NOMO-1 (cell line): ENCODE measurements at regions not wholly inside any gene's neighbourhood (a gene's known extent, or its start where the extent isn't known, plus 50 kb on each side); places are given as distances from the start of the nearest gene placed in this dataset.

Source experiments
- DNase-seq, 2 experiments: peaks; one replicate each; lab custom pipeline; 2025; ENCODE audit not compliant: unreplicated experiment in 2 of 2; lab: John Stamatoyannopoulos, UW

DNA sequence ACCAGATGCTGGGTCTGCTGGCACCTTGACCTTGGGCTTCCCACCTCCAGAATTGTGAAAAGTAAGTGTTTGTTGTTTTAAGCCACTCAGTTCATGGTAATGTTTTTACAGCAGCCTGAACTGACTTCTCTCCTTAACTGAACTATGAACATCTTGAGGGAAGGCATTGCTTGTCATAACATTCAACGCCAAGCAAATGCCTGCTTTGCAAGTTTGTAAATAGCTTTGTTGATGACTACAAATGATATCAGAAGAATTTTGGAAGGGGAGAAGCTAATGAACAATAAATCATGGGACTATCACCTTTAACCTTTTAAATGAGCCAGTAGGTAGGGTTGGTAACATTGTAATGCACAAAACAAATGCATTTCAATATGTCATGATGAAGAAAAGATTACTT is 402.4 kb upstream of the ADARB2 start:
- no peak for DNase-seq

DNA sequence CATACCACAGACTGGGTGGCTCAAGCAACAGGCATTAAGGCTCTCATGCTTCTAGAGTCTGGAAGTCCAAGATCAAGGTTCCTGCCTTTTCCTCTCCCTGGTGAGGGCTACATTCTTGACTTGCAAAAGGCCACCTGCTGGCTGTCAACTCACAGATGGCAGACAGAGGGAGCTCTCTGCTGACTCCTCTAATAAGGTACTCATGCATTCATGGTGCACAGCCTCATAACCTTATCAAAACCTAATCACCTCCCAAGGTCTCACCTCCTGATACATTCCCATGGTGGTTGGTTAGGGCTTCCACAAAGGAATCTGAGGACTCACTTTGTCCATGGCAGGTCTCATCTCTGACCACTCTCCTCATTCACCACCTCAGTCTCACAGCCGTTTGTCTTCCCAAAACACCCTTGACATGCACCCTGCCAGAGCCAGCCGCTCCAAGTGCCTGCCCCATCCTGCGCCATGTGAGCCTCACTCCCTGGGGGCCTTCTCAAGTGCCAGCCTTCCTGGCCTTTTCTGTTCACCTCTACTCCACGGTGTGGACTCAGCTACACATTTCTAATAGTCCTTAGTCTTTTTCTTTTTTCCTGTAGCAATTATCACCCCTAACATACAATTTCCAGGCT is 400.3 kb upstream of the ADARB2 start:
- DNase-seq = no peak

GRCh38 chr10:2130705-2131305 is 393.5 kb upstream of the ADARB2 start:
- no peak for DNase-seq

- no peak for DNase-seq
These were observed 391.7 kb upstream of the ADARB2 start for GRCh38 chr10:2128991-2129390.

- no peak for DNase-seq
These were observed 386.8 kb upstream of the ADARB2 start for GRCh38 chr10:2124135-2124534.

- no peak for DNase-seq
These were observed 385.3 kb upstream of the ADARB2 start for GRCh38 chr10:2122431-2123124.

GRCh38 chr10:2121929-2122328 is 384.6 kb upstream of the ADARB2 start:
- DNase-seq = no peak

- no peak for DNase-seq
These were observed 384.0 kb upstream of the ADARB2 start for GRCh38 chr10:2121315-2121714.

DNA sequence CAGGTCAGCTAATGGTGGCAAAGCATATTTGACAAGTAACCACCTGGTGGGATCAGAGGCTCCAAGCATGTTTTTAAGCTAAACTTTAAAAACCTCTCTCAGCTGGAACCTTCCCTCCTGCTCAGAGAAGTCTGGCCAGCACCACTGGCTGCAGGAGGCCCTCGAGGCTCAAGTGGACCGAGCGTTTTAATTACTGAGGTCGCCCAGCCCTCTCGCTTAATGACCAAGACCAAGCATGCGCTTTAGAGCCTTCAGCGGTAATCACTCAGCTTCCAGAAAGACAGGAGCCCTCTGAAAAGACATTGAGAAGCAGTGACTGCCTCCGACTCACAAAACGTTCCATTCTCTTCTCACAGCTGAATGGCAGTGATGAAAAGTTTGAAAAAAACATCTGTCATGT is 383.4 kb upstream of the ADARB2 start:
- DNase-seq = no peak

DNA sequence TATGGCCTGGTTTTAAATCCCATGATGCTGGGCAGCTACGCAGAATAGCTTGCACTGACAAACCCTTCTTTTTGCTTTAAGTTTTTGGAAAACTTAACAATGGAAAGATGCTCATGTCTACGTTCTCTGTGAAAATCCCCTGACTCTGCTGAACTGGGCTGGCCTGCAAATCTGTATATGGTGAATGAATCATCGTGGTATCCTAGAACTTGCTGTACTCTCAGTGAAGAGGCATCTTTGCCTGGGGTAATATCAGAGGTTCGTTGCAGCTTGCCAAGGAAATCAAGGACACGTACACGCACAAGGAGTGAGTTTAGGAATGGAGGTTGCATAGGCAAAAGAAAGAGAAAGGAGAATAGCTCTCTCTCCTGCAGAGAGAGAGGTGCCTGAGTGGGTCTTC is 382.0 kb upstream of the ADARB2 start:
- DNase-seq = no peak

- no peak for DNase-seq
These were observed 380.9 kb upstream of the ADARB2 start for GRCh38 chr10:2118201-2118600.

DNA sequence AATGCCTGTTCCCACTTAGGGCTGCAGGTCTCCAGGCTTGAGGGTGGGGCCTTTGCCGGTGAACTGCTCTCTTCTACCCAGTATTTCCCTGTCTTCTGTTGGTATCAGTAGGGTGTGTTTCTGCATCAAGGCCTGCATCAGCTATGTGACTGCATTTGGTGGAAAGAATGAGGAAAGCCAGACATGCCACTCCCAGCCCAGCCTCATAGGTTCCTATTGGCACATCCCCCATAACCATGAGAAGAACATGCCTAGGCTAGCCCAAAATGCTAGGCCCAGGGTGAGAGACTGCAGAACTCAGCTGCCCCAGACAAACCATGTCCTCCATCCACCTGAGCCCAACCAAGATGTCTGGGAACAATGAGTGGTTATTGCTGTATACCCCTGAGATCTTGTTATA is 380.3 kb upstream of the ADARB2 start:
- DNase-seq = no peak

GRCh38 chr10:2111965-2112364 is 374.6 kb upstream of the ADARB2 start:
- DNase-seq = no peak

DNA sequence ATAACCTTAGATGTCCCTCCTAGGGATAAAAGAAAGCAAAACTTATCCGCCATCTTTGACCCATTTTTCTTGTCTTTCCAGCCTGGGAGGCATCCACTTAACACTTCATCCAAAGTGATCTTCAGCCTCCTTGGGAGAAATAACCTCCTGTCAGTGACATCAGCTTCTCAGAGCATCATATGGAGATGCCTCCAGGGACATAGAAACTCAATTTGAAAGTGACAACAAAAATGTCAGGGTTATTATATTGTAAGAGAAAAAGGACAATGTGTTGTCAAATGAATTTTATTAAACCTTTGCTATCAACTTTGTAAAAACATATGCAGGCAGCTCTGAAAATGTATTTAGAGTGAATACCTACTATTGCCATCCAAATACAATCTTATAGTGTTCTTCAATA is 371.2 kb upstream of the ADARB2 start:
- DNase-seq = no peak

- no peak for DNase-seq
These were observed 369.3 kb upstream of the ADARB2 start for GRCh38 chr10:2106641-2107040.

GRCh38 chr10:2099321-2099720 is 362.0 kb upstream of the ADARB2 start:
- DNase-seq = no peak

DNA sequence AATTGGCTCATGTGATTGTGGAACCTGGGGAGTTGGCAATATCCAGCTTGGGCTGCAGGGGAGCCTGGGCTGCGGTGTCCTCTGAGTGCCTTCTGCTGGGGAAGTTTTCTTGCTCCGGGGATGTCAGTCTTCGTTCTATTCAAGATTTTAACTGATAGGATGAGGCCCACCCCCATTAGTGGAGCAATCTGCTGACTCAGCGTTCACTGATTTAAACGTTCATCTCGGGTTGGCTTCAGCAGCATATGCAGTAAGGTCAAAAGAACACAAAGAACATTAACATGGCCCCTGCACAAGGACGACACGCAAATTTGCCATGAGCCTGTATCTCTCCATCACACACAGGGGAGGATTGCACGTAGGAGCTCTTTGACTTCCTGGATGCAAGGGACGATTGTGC is 360.6 kb upstream of the ADARB2 start:
- DNase-seq = no peak

GRCh38 chr10:2094171-2094570 is 356.8 kb upstream of the ADARB2 start:
- DNase-seq = no peak

- no peak for DNase-seq
These were observed 346.3 kb upstream of the ADARB2 start for GRCh38 chr10:2083591-2083990.

DNA sequence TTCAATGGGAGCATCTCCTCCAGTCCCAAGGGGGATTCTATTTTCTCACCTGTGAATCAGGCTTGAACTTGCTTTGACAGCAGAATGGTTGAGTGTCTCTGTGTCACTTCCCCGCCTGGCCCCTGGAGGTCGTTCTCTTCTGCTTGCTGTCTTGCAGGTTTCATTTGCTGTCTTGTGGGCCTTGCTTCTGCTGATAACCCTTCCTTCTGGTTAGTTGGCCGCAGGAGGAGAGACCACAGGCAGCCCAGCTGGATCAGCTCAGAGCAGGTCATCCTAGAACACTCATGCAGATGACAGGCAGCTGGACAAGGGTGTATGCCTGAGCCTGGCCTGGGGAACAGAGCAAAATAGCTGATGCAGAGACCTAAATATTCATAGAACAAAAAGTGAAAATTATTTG is 344.2 kb upstream of the ADARB2 start:
- DNase-seq = peak; percentile 42 to 55

DNA sequence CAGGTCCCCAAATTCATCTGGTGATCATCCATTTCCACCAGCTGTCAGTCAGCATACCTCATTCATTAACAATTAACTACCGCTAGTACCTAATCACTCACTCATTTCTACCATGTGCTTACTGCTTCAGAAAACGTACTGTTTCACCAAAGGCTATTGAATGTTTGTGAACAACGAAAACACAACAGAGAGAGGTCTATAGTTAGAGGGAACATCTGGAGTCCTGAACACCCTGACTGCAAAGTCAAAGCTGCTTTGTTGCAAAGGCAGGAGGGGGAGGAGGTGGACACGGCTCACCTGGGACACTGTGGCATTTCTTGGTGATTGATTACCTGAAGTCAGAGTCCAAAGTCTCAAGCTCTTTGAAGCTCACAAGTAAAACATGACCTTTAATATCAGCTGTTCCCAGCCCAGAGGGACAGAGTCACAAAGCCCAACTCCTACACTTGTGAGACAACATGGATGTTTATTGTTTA is 342.3 kb upstream of the ADARB2 start:
- no peak for DNase-seq

DNA sequence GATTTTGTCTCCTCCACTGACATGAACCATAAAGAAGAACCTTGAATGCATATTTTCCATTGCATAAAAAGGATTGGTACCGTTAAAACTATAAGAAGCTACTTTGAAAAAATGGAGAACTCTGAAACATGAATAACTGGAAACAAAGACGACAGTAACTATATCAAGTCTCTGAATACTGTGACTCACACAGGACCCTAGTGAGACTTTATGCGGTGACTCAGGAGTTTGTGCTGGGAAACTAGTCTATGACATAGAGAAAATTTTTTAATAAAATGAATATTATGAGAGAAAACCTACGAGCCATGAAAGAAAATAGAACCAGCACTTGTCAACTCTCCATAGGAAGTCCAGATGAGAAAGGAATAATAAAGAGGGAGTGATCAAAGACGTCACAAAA is 339.9 kb upstream of the ADARB2 start:
- DNase-seq = no peak
